Neural cell (in vitro differentiated cells): ENCODE measurements at regions not wholly inside any gene's neighbourhood (a gene's known extent, or its start where the extent isn't known, plus 50 kb on each side); places are given as distances from the start of the nearest gene placed in this dataset.
"Not testable (repeated sequence)": the region's sequence is repeated elsewhere in the genome, so short reads cannot be mapped to it uniquely, and the experiment has no call there.

Experiments
- TAF1 ChIP-seq: IDR thresholded peaks from 2 replicates; pipeline ENCODE4 v1.6.1; 2012; ENCODE audit warnings: low read depth
- TF ChIP-seq, protein P1 (sequence below): fragments of 450-650 bp; IDR thresholded peaks from 2 replicates; pipeline ENCODE4 v1.5.1; 2014; ENCODE audit warnings: antibody characterized with exemption, mild to moderate bottlenecking, moderate library complexity; ENCODE audit not compliant: poor library complexity, severe bottlenecking
- TF ChIP-seq, protein P2 (sequence below): IDR thresholded peaks from 2 replicates; pipeline ENCODE4 v1.6.1; 2012; ENCODE audit warnings: borderline replicate concordance

DNA sequence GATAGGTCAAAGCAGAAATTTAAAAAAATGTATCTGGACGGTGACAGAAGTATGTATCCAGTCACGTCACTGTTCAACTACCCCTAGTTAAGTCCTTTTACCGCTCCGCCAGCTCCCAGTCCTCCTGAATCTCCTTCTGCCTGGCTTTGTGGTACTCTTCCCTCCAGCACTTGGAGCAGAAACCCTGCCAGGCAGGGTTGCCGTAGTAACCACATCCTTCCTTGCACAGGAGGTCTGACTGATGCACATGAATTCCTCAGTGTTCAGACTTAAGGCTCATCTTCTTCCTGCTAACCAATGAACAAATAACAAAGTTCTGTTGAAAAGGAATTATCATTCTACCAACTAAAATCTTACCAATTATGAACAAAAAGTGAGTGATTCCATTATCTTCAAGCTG, 69.8 kb upstream of the SRRM3 start:
- TF ChIP-seq, protein P1, sequence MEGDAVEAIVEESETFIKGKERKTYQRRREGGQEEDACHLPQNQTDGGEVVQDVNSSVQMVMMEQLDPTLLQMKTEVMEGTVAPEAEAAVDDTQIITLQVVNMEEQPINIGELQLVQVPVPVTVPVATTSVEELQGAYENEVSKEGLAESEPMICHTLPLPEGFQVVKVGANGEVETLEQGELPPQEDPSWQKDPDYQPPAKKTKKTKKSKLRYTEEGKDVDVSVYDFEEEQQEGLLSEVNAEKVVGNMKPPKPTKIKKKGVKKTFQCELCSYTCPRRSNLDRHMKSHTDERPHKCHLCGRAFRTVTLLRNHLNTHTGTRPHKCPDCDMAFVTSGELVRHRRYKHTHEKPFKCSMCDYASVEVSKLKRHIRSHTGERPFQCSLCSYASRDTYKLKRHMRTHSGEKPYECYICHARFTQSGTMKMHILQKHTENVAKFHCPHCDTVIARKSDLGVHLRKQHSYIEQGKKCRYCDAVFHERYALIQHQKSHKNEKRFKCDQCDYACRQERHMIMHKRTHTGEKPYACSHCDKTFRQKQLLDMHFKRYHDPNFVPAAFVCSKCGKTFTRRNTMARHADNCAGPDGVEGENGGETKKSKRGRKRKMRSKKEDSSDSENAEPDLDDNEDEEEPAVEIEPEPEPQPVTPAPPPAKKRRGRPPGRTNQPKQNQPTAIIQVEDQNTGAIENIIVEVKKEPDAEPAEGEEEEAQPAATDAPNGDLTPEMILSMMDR, result not testable (repeated sequence)
- not testable (repeated sequence) for TF ChIP-seq TAF1
- TF ChIP-seq, protein P2, sequence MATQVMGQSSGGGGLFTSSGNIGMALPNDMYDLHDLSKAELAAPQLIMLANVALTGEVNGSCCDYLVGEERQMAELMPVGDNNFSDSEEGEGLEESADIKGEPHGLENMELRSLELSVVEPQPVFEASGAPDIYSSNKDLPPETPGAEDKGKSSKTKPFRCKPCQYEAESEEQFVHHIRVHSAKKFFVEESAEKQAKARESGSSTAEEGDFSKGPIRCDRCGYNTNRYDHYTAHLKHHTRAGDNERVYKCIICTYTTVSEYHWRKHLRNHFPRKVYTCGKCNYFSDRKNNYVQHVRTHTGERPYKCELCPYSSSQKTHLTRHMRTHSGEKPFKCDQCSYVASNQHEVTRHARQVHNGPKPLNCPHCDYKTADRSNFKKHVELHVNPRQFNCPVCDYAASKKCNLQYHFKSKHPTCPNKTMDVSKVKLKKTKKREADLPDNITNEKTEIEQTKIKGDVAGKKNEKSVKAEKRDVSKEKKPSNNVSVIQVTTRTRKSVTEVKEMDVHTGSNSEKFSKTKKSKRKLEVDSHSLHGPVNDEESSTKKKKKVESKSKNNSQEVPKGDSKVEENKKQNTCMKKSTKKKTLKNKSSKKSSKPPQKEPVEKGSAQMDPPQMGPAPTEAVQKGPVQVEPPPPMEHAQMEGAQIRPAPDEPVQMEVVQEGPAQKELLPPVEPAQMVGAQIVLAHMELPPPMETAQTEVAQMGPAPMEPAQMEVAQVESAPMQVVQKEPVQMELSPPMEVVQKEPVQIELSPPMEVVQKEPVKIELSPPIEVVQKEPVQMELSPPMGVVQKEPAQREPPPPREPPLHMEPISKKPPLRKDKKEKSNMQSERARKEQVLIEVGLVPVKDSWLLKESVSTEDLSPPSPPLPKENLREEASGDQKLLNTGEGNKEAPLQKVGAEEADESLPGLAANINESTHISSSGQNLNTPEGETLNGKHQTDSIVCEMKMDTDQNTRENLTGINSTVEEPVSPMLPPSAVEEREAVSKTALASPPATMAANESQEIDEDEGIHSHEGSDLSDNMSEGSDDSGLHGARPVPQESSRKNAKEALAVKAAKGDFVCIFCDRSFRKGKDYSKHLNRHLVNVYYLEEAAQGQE, result peak; percentile 32
